T-helper 2 cell treated with Interferon-gamma antibody and Interleukin-4, amounts not matched to agents 5 μg/mL and 100 μg/mL, for 36 hours (primary cell): ENCODE measurements at regions not wholly inside any gene's neighbourhood (a gene's known extent, or its start where the extent isn't known, plus 50 kb on each side); places are given as distances from the start of the nearest gene placed in this dataset.
"Not testable (repeated sequence)": the region's sequence is repeated elsewhere in the genome, so short reads cannot be mapped to it uniquely, and the experiment has no call there.

Experiments
- DNase-seq: peaks from one replicate; pipeline ENCODE4 v3.0.0; 2021; ENCODE audit warnings: low spot score
- H3K27ac Mint-ChIP-seq: one replicate; pipeline ENCODE4 v1.8.0; 2021; ENCODE audit warnings: mild to moderate bottlenecking, mixed read lengths
- H3K27me3 Mint-ChIP-seq: one replicate; pipeline ENCODE4 v1.8.0; 2021; ENCODE audit warnings: low read depth, mixed read lengths
- H3K36me3 Mint-ChIP-seq: one replicate; pipeline ENCODE4 v1.8.0; 2021; ENCODE audit warnings: low read depth, mixed read lengths
- H3K4me1 Mint-ChIP-seq: one replicate; pipeline ENCODE4 v1.8.0; 2021; ENCODE audit warnings: low read depth, mixed read lengths
- H3K4me3 Mint-ChIP-seq: one replicate; pipeline ENCODE4 v1.8.0; 2022; ENCODE audit warnings: mild to moderate bottlenecking, moderate library complexity, mixed read lengths
- H3K9me3 Mint-ChIP-seq: one replicate; pipeline ENCODE4 v1.8.0; 2021; ENCODE audit warnings: mixed read lengths

DNA sequence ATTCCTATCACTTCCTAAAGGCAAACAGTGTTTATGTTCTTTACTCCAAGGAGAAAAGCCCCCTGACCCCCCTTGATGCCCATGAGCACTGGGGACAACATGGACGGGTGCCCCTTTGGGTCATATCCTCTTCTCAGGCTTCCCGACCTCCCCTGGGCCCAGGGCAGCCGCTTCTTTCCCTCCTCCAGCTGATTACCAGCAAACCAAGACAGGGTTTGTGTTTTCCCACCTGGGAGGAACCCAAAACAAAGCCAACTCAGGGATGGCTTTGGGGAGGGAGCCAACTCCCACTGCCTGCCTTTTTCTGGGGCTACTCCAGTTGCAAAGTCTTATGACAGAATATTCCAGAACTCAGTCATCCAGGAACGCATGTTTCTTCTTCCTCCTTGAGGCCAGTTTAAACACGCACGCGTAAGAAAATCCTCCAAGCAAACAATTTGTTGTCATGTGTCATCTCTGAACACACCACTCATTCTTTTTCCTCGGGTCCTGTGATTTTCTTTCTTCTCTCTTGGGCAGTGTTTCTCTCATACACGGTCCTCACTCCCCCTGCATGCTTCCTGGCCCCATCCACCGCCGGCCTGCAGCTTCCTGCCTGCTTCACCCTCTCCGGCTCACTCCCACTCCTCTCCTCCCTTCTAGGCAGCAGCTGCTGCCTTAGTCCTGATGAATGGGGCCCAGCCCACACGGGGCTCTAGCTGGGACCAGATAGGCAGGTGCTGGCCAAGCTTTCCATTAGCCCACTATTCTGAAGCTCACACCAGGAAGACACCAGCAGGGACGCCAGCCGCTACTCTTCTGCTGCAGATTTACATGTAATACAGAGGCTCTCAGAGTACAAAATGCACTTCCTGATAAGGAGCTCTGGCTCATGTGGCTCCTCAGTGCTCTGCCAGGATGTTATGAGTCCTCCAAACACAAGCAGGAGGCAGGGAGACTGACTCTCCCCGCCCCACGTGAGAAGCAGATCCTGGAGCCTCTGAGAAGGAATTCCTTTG is 116.7 kb upstream of the VOPP1 start:
- DNase-seq, H3K27me3 Mint-ChIP-seq, H3K4me1 Mint-ChIP-seq, H3K4me3 Mint-ChIP-seq, H3K27ac Mint-ChIP-seq, H3K9me3 Mint-ChIP-seq, H3K36me3 Mint-ChIP-seq: not testable (repeated sequence)

- not testable (repeated sequence) for H3K4me3 Mint-ChIP-seq, H3K4me1 Mint-ChIP-seq, H3K27me3 Mint-ChIP-seq, H3K27ac Mint-ChIP-seq, DNase-seq, H3K9me3 Mint-ChIP-seq, H3K36me3 Mint-ChIP-seq
Observed at GRCh38 chr7:55688261-55688660, 116.0 kb upstream of the VOPP1 start.

GRCh38 chr7:55687252-55687651 is 115.0 kb upstream of the VOPP1 start:
- not testable (repeated sequence) for H3K4me1 Mint-ChIP-seq, H3K27me3 Mint-ChIP-seq, DNase-seq, H3K36me3 Mint-ChIP-seq, H3K27ac Mint-ChIP-seq, H3K9me3 Mint-ChIP-seq, H3K4me3 Mint-ChIP-seq

GRCh38 chr7:55686771-55687170 is 114.5 kb upstream of the VOPP1 start:
- not testable (repeated sequence) for H3K4me1 Mint-ChIP-seq, H3K27ac Mint-ChIP-seq, DNase-seq, H3K36me3 Mint-ChIP-seq, H3K27me3 Mint-ChIP-seq, H3K9me3 Mint-ChIP-seq, H3K4me3 Mint-ChIP-seq

GRCh38 chr7:55683501-55683900 is 111.2 kb upstream of the VOPP1 start:
- DNase-seq, H3K4me1 Mint-ChIP-seq, H3K36me3 Mint-ChIP-seq, H3K9me3 Mint-ChIP-seq, H3K27ac Mint-ChIP-seq, H3K27me3 Mint-ChIP-seq, H3K4me3 Mint-ChIP-seq: not testable (repeated sequence)

GRCh38 chr7:55675589-55675988 is 103.3 kb upstream of the VOPP1 start:
- not testable (repeated sequence) for H3K9me3 Mint-ChIP-seq, H3K27ac Mint-ChIP-seq, H3K4me3 Mint-ChIP-seq, DNase-seq, H3K27me3 Mint-ChIP-seq, H3K36me3 Mint-ChIP-seq, H3K4me1 Mint-ChIP-seq

GRCh38 chr7:55673525-55673924 is 101.2 kb upstream of the VOPP1 start:
- not testable (repeated sequence) for H3K27ac Mint-ChIP-seq, H3K27me3 Mint-ChIP-seq, H3K4me3 Mint-ChIP-seq, DNase-seq, H3K4me1 Mint-ChIP-seq, H3K36me3 Mint-ChIP-seq, H3K9me3 Mint-ChIP-seq

- H3K4me1 Mint-ChIP-seq, DNase-seq, H3K36me3 Mint-ChIP-seq, H3K9me3 Mint-ChIP-seq, H3K27ac Mint-ChIP-seq, H3K27me3 Mint-ChIP-seq, H3K4me3 Mint-ChIP-seq: not testable (repeated sequence)
Observed at GRCh38 chr7:55672084-55672483, 99.8 kb upstream of the VOPP1 start.

DNA sequence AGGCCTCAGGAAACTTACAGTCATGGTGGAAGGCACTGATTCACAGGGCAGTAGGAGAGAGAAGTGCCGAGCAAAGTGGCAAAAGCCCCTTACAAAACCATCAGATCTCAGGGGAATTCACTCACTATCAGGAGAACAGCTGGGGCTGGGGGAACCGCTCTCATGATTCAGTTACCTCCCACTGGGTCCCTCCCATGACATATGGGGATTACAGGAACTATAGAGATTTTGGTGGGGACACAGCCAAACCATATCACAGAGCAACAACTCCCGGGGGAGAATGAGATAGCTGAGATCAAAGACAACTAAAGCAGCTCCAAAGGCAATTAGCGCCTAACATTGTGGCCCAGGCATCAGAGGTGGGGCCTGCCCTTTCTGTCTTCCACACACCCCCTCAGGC is 85.4 kb upstream of the VOPP1 start:
- no peaks in the 10 kb centered on the region for H3K36me3 Mint-ChIP-seq
- H3K9me3 Mint-ChIP-seq = no peaks in the 10 kb centered on the region
- H3K27ac Mint-ChIP-seq = no peak overlapping the region
- no peak for DNase-seq
- H3K27me3 Mint-ChIP-seq = peaks cover 13% of the 10 kb centered on the region
- H3K4me1 Mint-ChIP-seq = no peaks in the 10 kb centered on the region
- H3K4me3 Mint-ChIP-seq = no peak overlapping the region

GRCh38 chr7:55651057-55651456 is 78.8 kb upstream of the VOPP1 start:
- H3K27ac Mint-ChIP-seq = no peak overlapping the region
- H3K9me3 Mint-ChIP-seq = no peaks in the 10 kb centered on the region
- DNase-seq = no peak
- H3K4me1 Mint-ChIP-seq = no peaks in the 10 kb centered on the region
- peaks cover 16% of the 10 kb centered on the region for H3K27me3 Mint-ChIP-seq
- no peak overlapping the region for H3K4me3 Mint-ChIP-seq
- H3K36me3 Mint-ChIP-seq = no peaks in the 10 kb centered on the region

GRCh38 chr7:55649238-55649637 is 76.9 kb upstream of the VOPP1 start:
- Mint-ChIP-seq H3K4me3 (no peak overlapping the region), H3K36me3 (no peaks in the 10 kb centered on the region), H3K27me3 (peaks cover 9% of the 10 kb centered on the region), H3K4me1 (no peaks in the 10 kb centered on the region), H3K27ac (no peak overlapping the region), H3K9me3 (no peaks in the 10 kb centered on the region)
- DNase-seq = no peak

DNA sequence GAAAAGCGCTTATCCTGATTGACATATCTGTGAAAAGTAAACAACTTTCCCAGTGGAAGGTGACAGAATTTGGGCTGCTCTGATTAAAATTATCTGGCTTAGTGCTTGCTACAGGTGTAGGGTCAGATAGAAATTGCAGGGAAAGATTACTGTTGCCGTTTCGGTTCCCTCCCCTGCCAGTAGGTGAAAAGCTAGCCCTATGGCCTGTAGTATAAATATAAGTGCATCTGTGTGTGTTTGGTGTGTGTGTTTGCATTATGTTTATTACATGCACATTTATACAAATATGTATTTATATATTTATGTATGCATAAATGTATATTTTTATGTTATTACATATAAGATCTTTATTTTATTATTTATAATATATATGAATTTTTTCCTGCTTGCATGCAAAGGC is 72.3 kb upstream of the VOPP1 start:
- Mint-ChIP-seq H3K27me3 (no peaks in the 10 kb centered on the region), H3K27ac (no peak overlapping the region), H3K4me3 (no peak overlapping the region), H3K9me3 (no peaks in the 10 kb centered on the region), H3K4me1 (peaks cover 8% of the 10 kb centered on the region), H3K36me3 (no peaks in the 10 kb centered on the region)
- no peak for DNase-seq

- Mint-ChIP-seq H3K27ac (no peak overlapping the region), H3K4me1 (peaks cover 8% of the 10 kb centered on the region), H3K27me3 (peaks cover 2% of the 10 kb centered on the region), H3K9me3 (no peaks in the 10 kb centered on the region), H3K36me3 (no peaks in the 10 kb centered on the region), H3K4me3 (no peak overlapping the region)
- DNase-seq = no peak
Observed at GRCh38 chr7:55642266-55642665, 70.0 kb upstream of the VOPP1 start.

- Mint-ChIP-seq H3K27ac (peak overlapping the region; percentile 1), H3K36me3 (no peaks in the 10 kb centered on the region), H3K9me3 (no peaks in the 10 kb centered on the region), H3K4me3 (peak overlapping the region; percentile 64), H3K27me3 (peaks cover 2% of the 10 kb centered on the region), H3K4me1 (peaks cover 8% of the 10 kb centered on the region)
- DNase-seq = no peak
Observed at GRCh38 chr7:55641811-55642210, 69.5 kb upstream of the VOPP1 start.

- H3K9me3 Mint-ChIP-seq = no peaks in the 10 kb centered on the region
- H3K36me3 Mint-ChIP-seq = no peaks in the 10 kb centered on the region
- DNase-seq = peak; percentile 16
- no peak overlapping the region for H3K4me3 Mint-ChIP-seq
- peaks cover 2% of the 10 kb centered on the region for H3K27me3 Mint-ChIP-seq
- peaks cover 8% of the 10 kb centered on the region for H3K4me1 Mint-ChIP-seq
- H3K27ac Mint-ChIP-seq = no peak overlapping the region
Observed at GRCh38 chr7:55641273-55641691, 69.0 kb upstream of the VOPP1 start.
